ENCODE measurements at regions not wholly inside any gene's neighbourhood (a gene's known extent, or its start where the extent isn't known, plus 50 kb on each side); places are given as distances from the start of the nearest gene placed in this dataset.
A peak's percentile ranks its signal among the peaks of the same experiment; 100 is the strongest.

- no peak for DNase-seq
- Histone ChIP-seq H3K4me1 (no peaks in the 10 kb centered on the region), H3K27ac (no peak overlapping the region), H3K36me3 (no peaks in the 10 kb centered on the region), H3K4me3 (no peak overlapping the region), H3K27me3 (no peaks in the 10 kb centered on the region), H3K9ac (ENCODE audit: low read depth in 2 of 2, low read length in 2 of 2) (no peak overlapping the region), H3K9me3 (no peaks in the 10 kb centered on the region)
- no peak for TF ChIP-seq CTCF (IDR thresholded peaks at IDR 0.05)
- intact Hi-C loops (cut with DNase I) = loop anchor here (5.0 kb wide), 1 partner anchor 550 kb away; no protein-coding TSS in a partner anchor
These were observed 58.0 kb upstream of the MYL10 start for GRCh38 chr7:101687081-101687480.

DNA sequence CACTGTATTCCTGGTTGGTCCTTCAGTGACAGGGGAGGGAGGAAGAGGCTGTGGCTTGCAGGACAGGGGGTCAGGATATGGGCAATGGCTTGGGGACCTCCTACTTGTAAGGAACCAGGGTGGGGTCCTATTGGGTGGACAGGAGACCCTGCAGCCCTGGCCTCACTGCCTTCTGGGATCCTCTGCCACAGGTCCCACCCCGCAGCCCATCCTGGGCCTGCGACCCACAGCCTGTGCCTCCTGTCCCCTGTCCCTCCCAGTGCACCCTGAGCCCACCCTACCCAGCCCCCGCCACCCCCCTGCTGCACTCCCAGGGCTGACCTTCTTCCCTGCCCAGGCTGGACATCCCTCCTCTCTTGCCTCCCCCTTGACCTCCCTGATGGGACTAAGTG, 58.7 kb upstream of the MYL10 start:
- peak overlapping the region in 1 of 2 donors; percentile 19 for H3K9ac ChIP-seq (ENCODE audit: low read depth in 2 of 2, low read length in 2 of 2)
- intact Hi-C loops (cut with DNase I) = loop anchor here (2.0 to 5.0 kb wide), 2 partner anchors 127 to 550 kb away; no protein-coding TSS in a partner anchor
- no peaks in the 10 kb centered on the region for H3K4me1 ChIP-seq
- DNase-seq = no peak
- H3K27me3 ChIP-seq = no peaks in the 10 kb centered on the region
- H3K4me3 ChIP-seq = no peak overlapping the region
- no peak overlapping the region for H3K27ac ChIP-seq
- no peak for TF ChIP-seq CTCF (IDR thresholded peaks at IDR 0.05)
- no peaks in the 10 kb centered on the region for H3K9me3 ChIP-seq
- H3K36me3 ChIP-seq = no peaks in the 10 kb centered on the region

DNA sequence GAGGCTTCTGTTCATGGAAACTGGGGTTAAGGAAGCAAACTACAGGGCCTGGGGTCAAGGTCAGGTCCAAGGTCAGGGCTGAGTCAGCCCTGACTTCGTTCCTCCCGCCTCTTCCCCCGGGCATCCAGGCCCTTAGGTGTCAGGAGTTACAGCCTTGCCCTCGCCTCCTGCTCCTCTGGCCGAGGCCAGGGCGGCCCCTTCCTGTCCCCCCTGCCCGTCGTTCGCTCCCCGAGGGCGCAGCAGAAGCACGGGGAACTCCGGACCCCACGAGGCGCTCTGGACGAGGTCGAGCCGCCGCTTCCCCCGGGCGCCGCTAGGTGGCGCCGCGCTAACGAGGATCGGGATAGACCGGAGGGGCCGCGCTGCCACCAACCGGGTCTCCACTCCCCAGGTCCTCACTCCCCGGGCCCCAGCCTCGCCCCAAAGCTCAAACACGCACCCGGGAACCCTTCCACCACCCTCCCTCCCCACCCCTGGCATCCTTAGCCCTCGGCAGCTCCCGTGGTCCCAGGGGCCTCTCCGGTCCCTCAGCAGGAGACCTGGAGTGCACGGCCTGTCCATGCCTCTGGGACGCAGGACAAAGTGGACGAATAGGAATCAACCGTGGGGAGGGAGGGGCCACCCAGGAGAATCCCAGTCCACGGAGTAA, 59.2 kb upstream of the MYL10 start:
- peak; percentile 96 for TF ChIP-seq CTCF (IDR thresholded peaks at IDR 0.05)
- Histone ChIP-seq H3K4me3 (peak overlapping the region; percentile 12), H3K4me1 (no peaks in the 10 kb centered on the region), H3K27me3 (no peaks in the 10 kb centered on the region), H3K27ac (no peak overlapping the region), H3K9ac (ENCODE audit: low read depth in 2 of 2, low read length in 2 of 2) (peak overlapping the region; percentile 3 to 40), H3K9me3 (no peaks in the 10 kb centered on the region), H3K36me3 (no peaks in the 10 kb centered on the region)
- intact Hi-C loops (cut with DNase I) = loop anchor here (2.0 to 5.0 kb wide), 2 partner anchors 126 to 549 kb away; no protein-coding TSS in a partner anchor
- DNase-seq = peak; percentile 87

- Histone ChIP-seq H3K27me3 (no peaks in the 10 kb centered on the region), H3K36me3 (no peaks in the 10 kb centered on the region), H3K9me3 (no peaks in the 10 kb centered on the region), H3K4me1 (no peaks in the 10 kb centered on the region), H3K27ac (no peak overlapping the region), H3K9ac (ENCODE audit: low read depth in 2 of 2, low read length in 2 of 2) (no peak overlapping the region), H3K4me3 (no peak overlapping the region)
- no peak for TF ChIP-seq CTCF (IDR thresholded peaks at IDR 0.05)
- intact Hi-C loops (cut with DNase I) = loop anchor here (2.0 to 5.0 kb wide), 2 partner anchors 126 to 548 kb away; no protein-coding TSS in a partner anchor
- no peak for DNase-seq
These were observed 60.2 kb upstream of the MYL10 start for GRCh38 chr7:101688995-101689907.

- Histone ChIP-seq H3K9me3 (no peaks in the 10 kb centered on the region), H3K4me1 (no peaks in the 10 kb centered on the region), H3K27me3 (no peaks in the 10 kb centered on the region), H3K27ac (no peak overlapping the region), H3K4me3 (no peak overlapping the region), H3K9ac (ENCODE audit: low read depth in 2 of 2, low read length in 2 of 2) (peak overlapping the region in 1 of 2 donors; percentile 3), H3K36me3 (no peaks in the 10 kb centered on the region)
- no peak for TF ChIP-seq CTCF (IDR thresholded peaks at IDR 0.05)
- intact Hi-C loops (cut with DNase I) = no loop called here
- DNase-seq = peak; percentile 68
These were observed 61.0 kb upstream of the MYL10 start for GRCh38 chr7:101690061-101690460.
